ENCODE measurements at regions not wholly inside any gene's neighbourhood (a gene's known extent, or its start where the extent isn't known, plus 50 kb on each side); places are given as distances from the start of the nearest gene placed in this dataset.

GRCh38 chr5:173383711-173384110 is 55.5 kb upstream of the STC2 start:
- TF ChIP-seq CTCF (IDR thresholded peaks at IDR 0.05; ENCODE audit: borderline replicate concordance): no peak
- H3K9me3 ChIP-seq (replicated peaks): no peaks in the 10 kb centered on the region
- DNase-seq: no peak
- intact Hi-C loops (cut with micrococcal nuclease): no loop called here
- H3K36me3 ChIP-seq: no peaks in the 10 kb centered on the region
- peaks cover 10% of the 10 kb centered on the region for H3K27me3 ChIP-seq (ENCODE audit: low read depth)
- H3K4me3 ChIP-seq: no peak overlapping the region
- H3K27ac ChIP-seq (replicated peaks): no peak overlapping the region
- no peaks in the 10 kb centered on the region for H3K4me1 ChIP-seq

GRCh38 chr5:173378727-173379126 is 50.5 kb upstream of the STC2 start:
- Histone ChIP-seq H3K9me3 (replicated peaks) (no peaks in the 10 kb centered on the region), H3K36me3 (no peaks in the 10 kb centered on the region), H3K27me3 (ENCODE audit: low read depth) (peaks cover 7% of the 10 kb centered on the region), H3K4me3 (no peak overlapping the region), H3K4me1 (no peaks in the 10 kb centered on the region), H3K27ac (replicated peaks) (no peak overlapping the region)
- no peak for DNase-seq
- TF ChIP-seq CTCF (IDR thresholded peaks at IDR 0.05; ENCODE audit: borderline replicate concordance): no peak
- intact Hi-C loops (cut with micrococcal nuclease): no loop called here
